HFFc6 (cell line): ENCODE measurements at regions not wholly inside any gene's neighbourhood (a gene's known extent, or its start where the extent isn't known, plus 50 kb on each side); places are given as distances from the start of the nearest gene placed in this dataset.

Source experiments
- DNase-seq: peaks from one replicate; pipeline ENCODE4 v3.0.0-alpha.2; 2018
- H3K27ac Mint-ChIP-seq: 2 replicates; pipeline ENCODE4 v1.8.0; 2020; ENCODE audit warnings: mild to moderate bottlenecking, mixed read lengths
- H3K27me3 Mint-ChIP-seq: 2 replicates; pipeline ENCODE4 v1.8.0; 2021; ENCODE audit warnings: mild to moderate bottlenecking, moderate library complexity, mixed read lengths; ENCODE audit not compliant: insufficient read depth
- H3K36me3 Mint-ChIP-seq: 2 replicates; pipeline ENCODE4 v1.8.0; 2021; ENCODE audit warnings: low read depth, mixed read lengths
- H3K4me1 Mint-ChIP-seq: 2 replicates; pipeline ENCODE4 v1.8.0; 2020; ENCODE audit warnings: low read depth, mixed read lengths
- H3K4me3 Mint-ChIP-seq: 2 replicates; pipeline ENCODE4 v1.8.0; 2020; ENCODE audit warnings: mild to moderate bottlenecking, moderate library complexity, mixed read lengths
- H3K9me3 Mint-ChIP-seq: 2 replicates; pipeline ENCODE4 v1.8.0; 2020; ENCODE audit warnings: mild to moderate bottlenecking, mixed read lengths
- CTCF ChIP-seq: fragments of 200-600 bp; sonication (generic); IDR thresholded peaks from 2 replicates; pipeline ENCODE4 v1.5.0; 2021; ENCODE audit warnings: antibody characterized with exemption, mild to moderate bottlenecking

GRCh38 chr3:191972714-191973398 is 511.9 kb downstream of the PYDC2 start:
- Mint-ChIP-seq H3K9me3 (peaks cover 9% of the 10 kb centered on the region), H3K4me3 (no peak overlapping the region), H3K27ac (no peak overlapping the region), H3K27me3 (peaks cover 1% of the 10 kb centered on the region; the same call in 1 of the 2 replicates), H3K36me3 (no peaks in the 10 kb centered on the region), H3K4me1 (no peaks in the 10 kb centered on the region)
- TF ChIP-seq CTCF: no peak
- no peak for DNase-seq

GRCh38 chr3:191973820-191974219 is 512.9 kb downstream of the PYDC2 start:
- TF ChIP-seq CTCF: no peak
- H3K4me1 Mint-ChIP-seq: no peaks in the 10 kb centered on the region
- no peak overlapping the region for H3K27ac Mint-ChIP-seq
- no peak for DNase-seq
- no peaks in the 10 kb centered on the region for H3K36me3 Mint-ChIP-seq
- peaks cover 1% of the 10 kb centered on the region; the same call in 1 of the 2 replicates for H3K27me3 Mint-ChIP-seq
- H3K4me3 Mint-ChIP-seq: no peak overlapping the region
- peaks cover 14% of the 10 kb centered on the region for H3K9me3 Mint-ChIP-seq

- no peak for TF ChIP-seq CTCF
- H3K9me3 Mint-ChIP-seq: peaks cover 31% of the 10 kb centered on the region
- no peak overlapping the region for H3K4me3 Mint-ChIP-seq
- no peak for DNase-seq
- H3K36me3 Mint-ChIP-seq: peaks cover 4% of the 10 kb centered on the region; the same call in 1 of the 2 replicates
- H3K4me1 Mint-ChIP-seq: no peaks in the 10 kb centered on the region
- H3K27me3 Mint-ChIP-seq: peaks cover 1% of the 10 kb centered on the region; the same call in 1 of the 2 replicates
- no peak overlapping the region for H3K27ac Mint-ChIP-seq
Observed at GRCh38 chr3:191975936-191976335, 515.0 kb downstream of the PYDC2 start.

GRCh38 chr3:191980443-191980842 is 519.5 kb downstream of the PYDC2 start:
- Mint-ChIP-seq H3K27me3 (peaks cover 1% of the 10 kb centered on the region; the same call in 1 of the 2 replicates), H3K36me3 (peaks cover 4% of the 10 kb centered on the region; the same call in 1 of the 2 replicates), H3K4me1 (no peaks in the 10 kb centered on the region; the same call in 1 of the 2 replicates), H3K9me3 (peaks cover 27% of the 10 kb centered on the region), H3K27ac (no peak overlapping the region), H3K4me3 (no peak overlapping the region)
- DNase-seq: no peak
- TF ChIP-seq CTCF: no peak

GRCh38 chr3:191982481-191982880 is 521.5 kb downstream of the PYDC2 start:
- DNase-seq: no peak
- no peaks in the 10 kb centered on the region for H3K27me3 Mint-ChIP-seq
- H3K27ac Mint-ChIP-seq: no peak overlapping the region
- TF ChIP-seq CTCF: no peak
- H3K4me3 Mint-ChIP-seq: no peak overlapping the region
- H3K36me3 Mint-ChIP-seq: peaks cover 4% of the 10 kb centered on the region; the same call in 1 of the 2 replicates
- peaks cover 5% of the 10 kb centered on the region; the same call in 1 of the 2 replicates for H3K4me1 Mint-ChIP-seq
- peaks cover 26% of the 10 kb centered on the region for H3K9me3 Mint-ChIP-seq
